ENCODE measurements at regions not wholly inside any gene's neighbourhood (a gene's known extent, or its start where the extent isn't known, plus 50 kb on each side); places are given as distances from the start of the nearest gene placed in this dataset.
"Not testable (repeated sequence)": the region's sequence is repeated elsewhere in the genome, so short reads cannot be mapped to it uniquely, and the experiment has no call there.

DNA sequence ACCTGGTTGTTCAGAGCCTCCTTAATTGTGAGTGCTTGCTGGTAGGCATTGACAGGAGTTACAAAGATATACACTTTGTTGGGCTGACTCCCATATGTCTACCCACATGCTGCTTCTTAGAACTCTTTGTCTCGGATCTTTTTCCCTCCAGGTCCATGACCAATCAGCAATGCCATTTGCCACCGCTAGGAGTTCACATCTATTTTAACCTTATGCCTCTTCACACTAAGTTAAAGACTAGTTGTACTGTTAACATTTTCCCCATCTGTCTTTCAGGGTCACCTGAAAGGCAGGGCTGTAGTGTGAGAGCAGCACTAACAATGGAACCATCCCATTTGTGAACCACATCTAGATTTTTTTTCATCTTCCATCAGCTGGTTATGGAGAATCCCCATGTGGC, 226.7 kb upstream of the NPY start:
- DNase-seq = no peak

DNA sequence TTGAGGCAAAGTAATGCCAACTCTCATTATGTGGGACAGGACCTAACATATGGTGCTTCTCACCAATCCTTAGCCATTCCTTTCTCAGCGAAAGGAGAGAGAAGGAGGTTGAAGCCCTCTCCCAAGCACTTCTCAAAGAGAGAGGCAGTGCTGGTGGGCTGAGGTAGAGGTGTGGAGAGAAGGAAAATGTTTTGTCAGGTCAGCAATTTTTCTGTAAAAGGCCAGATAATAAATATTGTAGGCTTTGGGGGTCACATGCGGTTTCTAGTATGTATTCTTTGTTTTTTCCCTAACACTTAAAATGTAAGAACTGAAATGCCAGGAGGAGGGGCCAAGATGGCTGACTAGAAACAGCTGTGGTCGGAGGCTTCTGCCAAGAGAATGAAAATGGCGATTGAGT, 225.0 kb upstream of the NPY start:
- DNase-seq = no peak

DNA sequence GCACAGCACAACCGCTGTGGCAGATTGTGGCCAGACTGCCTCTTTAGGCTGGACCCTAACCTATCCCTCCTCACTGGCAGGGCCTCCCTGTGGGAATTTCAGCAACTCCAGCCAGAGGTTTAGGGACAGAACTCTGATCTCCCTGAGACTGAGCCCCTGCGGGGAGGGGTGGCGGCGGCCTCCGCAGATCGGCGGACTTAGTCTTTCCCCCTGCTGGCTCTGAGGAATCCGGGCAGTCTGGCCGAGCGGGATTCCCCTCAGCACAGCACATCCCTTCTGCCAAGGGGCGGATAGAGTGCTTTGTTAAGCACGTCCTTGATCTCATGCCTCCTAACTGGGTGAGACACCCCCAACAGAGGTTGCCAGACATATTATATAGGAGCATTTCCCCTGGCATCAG, 224.2 kb upstream of the NPY start:
- DNase-seq = no peak

DNA sequence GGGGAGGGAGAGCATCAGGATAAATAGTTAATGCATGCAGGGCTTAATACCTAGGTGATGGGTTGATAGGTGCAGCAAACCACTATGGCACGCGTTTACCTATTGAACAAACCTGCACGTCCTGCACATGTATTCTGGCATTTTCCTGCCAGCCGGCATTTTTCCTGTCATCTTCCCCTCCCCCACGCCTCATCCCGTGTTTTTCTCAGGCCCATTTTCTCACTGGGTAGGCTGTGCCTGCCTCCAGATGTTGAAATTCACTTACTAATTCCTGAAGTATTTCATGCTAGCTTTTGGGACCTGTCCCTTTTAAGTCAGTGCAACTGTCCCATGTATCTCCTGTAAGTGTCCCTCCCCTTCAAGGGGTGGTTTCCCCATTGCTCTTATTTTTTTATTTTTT, 220.3 kb upstream of the NPY start:
- no peak for DNase-seq

DNA sequence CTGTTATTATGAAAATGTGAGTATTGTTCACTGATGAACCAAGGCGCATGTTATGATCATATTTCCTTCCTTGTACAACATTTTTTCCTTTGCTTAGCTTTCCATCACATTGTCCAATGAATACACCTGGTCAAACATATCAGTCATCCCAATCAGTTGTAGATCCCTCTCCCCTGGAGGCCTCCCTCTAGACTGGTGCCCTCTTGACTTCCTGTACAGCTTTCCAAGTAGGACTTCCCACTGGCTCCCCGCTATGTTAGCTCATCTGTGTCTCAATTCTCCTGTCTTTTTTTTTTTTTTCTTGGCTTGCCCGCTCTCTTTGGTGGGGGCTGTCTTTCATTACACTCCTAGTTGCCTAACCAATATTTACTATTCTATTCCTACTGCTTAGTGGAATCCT, 214.2 kb upstream of the NPY start:
- no peak for DNase-seq

DNA sequence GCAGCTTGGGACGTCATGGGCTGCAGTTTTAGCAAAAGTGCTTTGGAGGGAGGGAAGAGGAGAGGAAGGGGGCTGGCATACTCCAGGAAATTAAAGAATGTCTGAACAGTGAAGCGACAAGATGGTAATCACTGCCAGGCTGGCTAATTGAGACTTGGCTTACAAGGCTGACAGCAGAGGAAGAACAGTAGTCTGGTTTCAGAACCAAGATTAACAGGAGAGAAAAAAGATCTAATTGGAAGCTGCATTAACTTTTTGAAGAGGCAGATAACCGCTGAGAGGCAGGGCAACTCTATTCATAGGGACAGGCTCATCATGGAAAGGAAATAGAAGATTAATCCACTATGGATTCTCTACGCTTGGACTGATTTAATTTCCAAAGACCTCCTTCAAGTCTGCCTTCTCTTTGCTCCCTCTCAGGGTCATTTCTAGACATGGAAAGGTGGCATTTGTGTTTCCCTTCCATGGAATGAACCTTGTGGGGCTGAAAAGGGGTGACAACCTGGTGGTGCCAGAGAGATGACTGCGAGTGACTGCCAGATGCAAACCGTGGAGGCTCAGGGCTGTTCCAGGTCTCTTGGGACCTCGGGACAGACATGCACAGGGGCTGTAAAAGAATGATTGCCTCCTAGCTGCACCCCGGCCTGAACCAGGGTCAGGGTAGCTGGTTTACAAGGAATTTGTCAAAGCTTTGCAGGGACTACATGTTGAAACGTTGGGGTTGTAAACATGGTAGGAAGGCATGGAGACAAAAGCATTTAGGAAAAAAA, 210.2 kb upstream of the NPY start:
- DNase-seq = no peak

DNA sequence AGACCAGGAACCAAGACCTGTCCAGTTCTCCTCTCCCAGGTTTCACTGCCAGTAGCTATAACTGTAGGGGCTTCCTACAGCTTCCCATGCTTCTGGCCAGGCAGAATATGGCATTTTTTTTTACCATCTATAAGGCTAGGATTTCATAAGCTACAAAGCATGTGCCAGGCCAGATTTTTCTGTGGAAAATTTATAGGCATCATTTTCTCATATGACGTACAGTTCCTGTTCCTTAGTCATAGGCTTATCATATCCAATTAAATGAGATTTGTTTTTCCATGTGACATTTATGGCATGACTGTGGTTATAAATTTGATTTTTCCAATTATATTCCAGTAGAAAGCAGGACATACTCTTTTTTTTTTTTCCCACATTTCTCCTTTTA, 208.6 kb upstream of the NPY start:
- DNase-seq = no peak

GRCh38 chr7:24082826-24083225, 201.2 kb upstream of the NPY start:
- no peak for DNase-seq

DNA sequence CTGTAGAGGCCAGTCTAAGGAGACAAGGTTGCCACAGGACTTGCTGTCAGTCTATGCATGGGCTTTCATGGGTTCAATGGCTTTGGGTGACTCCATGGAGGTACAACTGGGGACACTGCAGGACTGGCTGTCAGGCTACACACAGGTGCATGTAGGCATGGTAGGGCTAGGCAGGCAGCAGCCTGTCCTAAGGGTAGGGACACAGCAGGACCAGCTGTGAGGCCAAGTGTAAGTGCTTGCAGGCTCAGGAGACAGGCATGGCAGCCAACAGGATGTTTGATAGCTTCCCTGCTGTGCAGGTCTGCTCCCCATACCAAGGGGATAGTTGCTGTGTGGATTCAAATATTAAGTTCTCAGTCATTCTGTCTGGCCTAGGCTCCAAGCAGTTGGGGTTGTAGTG, 181.0 kb upstream of the NPY start:
- no peak for DNase-seq

DNA sequence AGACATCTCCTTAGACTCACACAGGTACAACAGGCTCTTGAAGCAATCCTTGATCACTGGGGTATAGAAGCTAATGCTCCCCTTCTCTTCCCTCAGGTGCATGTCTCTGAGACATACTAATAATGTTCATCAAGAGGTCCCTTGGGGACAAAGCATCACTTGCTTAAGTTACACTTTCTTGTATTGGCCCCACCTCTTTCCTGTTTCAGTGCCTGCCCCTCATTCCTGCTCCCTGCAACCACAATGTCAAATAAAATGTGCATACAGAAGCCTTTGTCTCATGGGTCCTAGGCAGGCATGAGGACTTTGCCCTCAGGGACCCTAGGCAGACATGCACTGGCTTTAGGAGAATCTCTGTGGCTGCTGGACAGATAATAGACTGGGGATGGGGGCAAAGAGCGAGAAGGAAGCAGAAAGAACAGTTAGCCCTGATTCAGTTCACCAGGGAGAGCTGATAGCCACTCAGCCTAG, 175.0 kb upstream of the NPY start:
- DNase-seq = no peak

DNA sequence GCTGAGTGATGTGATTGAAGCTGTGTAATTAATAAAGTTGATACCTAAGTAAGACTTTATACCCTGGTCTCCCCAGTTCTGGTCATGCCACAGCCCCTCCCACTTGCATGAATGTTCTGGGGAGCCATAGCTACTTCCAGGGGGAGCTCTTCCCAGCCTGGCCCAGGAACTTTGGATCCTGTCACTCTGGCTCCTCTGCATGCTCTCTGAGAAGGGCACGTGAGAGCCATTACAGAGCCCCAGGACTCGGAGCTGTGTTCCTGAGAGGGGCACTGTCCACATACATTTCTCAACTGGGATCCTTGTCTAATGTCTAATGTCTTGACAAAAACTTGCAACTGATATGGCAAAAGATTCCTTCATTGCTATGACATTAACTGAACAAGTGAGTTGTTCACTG, 173.9 kb upstream of the NPY start:
- no peak for DNase-seq

DNA sequence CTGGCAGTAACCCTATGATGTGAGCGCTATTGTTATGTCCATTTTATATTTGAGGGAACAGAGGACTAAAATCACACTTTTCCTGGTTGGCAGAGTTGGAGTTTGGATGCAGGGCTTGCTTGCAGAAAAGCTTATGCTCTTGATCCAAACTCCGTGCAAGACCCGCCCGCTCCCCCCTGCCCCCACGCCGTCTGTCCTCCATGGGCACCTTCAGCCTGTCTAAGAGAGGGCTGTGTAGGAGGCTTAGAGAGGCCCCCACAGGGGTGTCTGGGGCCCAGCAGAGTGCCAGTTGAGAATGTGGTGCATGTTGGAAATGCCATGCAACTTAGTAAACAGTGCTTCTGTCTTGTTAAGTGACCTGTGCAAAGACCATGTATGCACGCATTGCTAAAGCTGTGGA, 170.5 kb upstream of the NPY start:
- no peak for DNase-seq

DNA sequence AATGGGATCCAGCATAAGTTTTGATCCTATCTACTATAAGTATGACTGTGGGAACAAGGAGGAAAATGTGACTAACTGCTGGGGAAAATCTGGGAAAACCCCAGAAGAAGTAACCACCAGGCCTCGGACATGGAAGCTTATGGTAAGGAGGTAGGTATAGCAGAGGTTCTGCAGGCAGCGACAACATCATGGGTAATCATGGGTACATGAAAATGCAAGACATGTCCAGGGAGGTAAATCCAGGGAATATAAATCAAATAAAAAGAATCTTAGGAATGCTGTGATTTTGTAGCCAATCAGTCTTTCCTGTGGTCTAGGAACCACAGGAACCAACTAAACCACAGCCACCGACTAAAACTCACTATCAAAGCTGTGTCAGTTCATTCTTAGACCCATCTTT, 168.3 kb upstream of the NPY start:
- DNase-seq = no peak

- not testable (repeated sequence) for DNase-seq
These were observed 166.0 kb upstream of the NPY start for GRCh38 chr7:24117903-24118499.

DNA sequence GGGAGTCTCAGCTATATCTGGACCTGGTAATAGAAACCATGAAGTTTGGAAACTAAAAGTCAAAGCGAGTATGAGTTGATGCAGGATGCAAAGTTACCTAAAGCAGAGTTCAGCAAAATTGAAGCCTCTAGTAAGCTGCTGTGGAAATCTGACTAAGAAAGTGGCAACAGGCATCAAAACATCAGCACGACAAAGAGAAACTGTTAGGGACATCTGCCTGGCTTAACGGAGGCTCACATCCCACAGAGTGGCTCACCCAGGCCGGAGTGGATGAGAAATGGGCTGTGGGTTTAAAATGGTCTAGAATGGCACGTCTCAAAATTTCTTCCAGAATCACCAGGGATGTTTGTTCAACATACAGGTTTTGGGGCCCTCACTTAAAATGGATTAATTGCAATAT, 164.1 kb upstream of the NPY start:
- no peak for DNase-seq

DNA sequence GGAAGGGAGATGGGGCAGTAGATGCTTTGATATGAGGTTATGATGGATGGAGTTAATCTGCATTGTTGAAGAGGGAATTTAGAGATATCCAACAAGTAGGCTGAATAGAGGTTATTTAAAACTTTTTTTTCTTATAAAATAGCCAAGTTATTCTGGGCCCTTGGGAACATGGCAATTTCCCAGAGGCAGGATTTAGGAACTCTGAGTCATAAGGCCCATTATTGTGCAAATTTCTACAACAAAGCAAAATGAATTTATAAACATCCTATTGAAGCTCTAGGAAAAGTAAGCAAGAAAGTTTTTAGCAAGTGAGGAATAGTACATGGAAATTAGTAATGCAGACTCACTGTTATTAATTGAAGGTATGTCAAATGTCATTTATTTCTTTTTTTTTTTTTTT, 160.9 kb upstream of the NPY start:
- no peak for DNase-seq

DNA sequence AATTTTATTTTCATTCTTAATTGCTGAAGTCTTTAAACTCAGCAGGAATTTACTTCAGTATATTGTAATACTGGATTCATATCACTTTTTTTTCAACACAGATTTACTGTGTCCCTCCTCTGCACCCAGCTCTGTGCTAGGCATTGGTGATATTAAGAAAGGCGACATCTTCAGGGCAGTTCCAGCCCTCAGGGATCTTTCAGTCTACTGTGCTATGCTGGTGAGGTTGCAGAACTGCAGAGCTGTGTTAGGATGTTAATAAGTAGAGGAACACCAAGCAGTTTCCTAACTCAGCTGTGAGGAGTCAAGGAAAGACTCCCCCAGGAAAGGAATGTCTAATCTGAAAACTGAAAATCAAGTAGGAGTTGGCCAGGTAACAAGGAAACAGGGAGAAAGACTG, 158.2 kb upstream of the NPY start:
- no peak for DNase-seq

- no peak for DNase-seq
These were observed 156.1 kb upstream of the NPY start for GRCh38 chr7:24127930-24128329.

DNA sequence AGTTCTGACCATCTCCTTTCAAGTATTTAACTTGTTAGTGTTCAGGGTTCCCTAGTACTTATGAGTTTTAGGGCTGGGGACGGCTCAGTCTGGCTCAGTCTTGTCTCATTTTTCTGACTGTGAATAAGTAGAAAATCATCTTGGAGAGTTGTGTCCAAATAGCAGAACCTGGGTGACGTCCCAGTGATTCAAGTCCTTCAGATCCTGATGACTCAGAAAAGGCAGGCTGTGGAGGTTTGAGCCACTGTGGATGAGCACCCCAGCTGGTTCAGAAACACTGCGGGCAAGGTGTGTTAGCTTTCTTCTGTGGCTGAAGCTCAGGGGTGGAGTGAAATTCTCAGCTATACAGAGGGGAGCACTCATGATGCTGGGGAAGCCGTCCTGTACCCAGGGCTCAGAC, 154.4 kb upstream of the NPY start:
- DNase-seq = no peak

- DNase-seq = no peak
These were observed 153.4 kb upstream of the NPY start for GRCh38 chr7:24130631-24131030.

- DNase-seq = no peak
These were observed 150.3 kb upstream of the NPY start for GRCh38 chr7:24133691-24134090.

DNA sequence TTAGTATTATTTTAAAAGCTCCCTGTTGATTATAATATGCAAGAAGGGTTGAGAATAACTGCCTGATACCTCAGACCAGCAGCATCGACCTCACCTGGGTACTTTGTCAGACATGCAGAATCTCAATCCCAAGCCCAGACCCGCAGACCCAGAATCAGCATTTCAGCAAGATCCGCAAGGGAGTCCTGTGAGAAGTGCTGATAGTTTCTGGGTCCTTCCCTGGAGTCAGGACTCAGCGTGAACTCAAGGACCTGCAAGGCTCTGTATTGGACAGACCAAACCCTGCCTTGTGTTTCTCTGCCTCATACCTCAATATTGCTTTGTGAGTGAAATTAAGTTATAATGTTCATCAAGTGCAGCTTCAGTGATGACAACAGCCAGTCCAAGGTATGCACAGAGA, 149.5 kb upstream of the NPY start:
- no peak for DNase-seq

- DNase-seq = no peak
These were observed 148.8 kb upstream of the NPY start for GRCh38 chr7:24135003-24135817.

GRCh38 chr7:24137338-24137737, 146.7 kb upstream of the NPY start:
- no peak for DNase-seq
